ENCODE measurements at regions not wholly inside any gene's neighbourhood (a gene's known extent, or its start where the extent isn't known, plus 50 kb on each side); places are given as distances from the start of the nearest gene placed in this dataset.

- Mint-ChIP-seq H3K9me3 (ENCODE audit: unreplicated experiment) (peaks cover 1% of the 10 kb centered on the region), H3K4me1 (ENCODE audit: low read depth, unreplicated experiment) (no peaks in the 10 kb centered on the region), H3K27ac (ENCODE audit: unreplicated experiment) (no peak overlapping the region), H3K4me3 (ENCODE audit: unreplicated experiment) (no peak overlapping the region), H3K27me3 (ENCODE audit: low read depth, unreplicated experiment) (peaks cover 5% of the 10 kb centered on the region), H3K36me3 (ENCODE audit: low read depth, unreplicated experiment) (no peaks in the 10 kb centered on the region)
- H3K9me3 ChIP-seq (ENCODE audit: insufficient read depth, low read depth, low read length): no peaks in the 10 kb centered on the region
- no peaks in the 10 kb centered on the region for H3K4me1 ChIP-seq (ENCODE audit: insufficient read depth, low read length)
- peaks cover 6% of the 10 kb centered on the region for H3K27me3 ChIP-seq (ENCODE audit: insufficient read depth, low read length)
- no peak overlapping the region for H3K4me3 ChIP-seq (ENCODE audit: insufficient read depth, low read depth, low read length)
- H2AFZ ChIP-seq (ENCODE audit: low read depth, low read length): no peak overlapping the region
- no peak overlapping the region for H3K9ac ChIP-seq (ENCODE audit: low read length)
- no peaks in the 10 kb centered on the region for H3K36me3 ChIP-seq (ENCODE audit: insufficient read depth, low read length)
- H3K27ac ChIP-seq (ENCODE audit: low read depth, low read length): no peak overlapping the region
- FAIRE-seq (no peak), DNase-seq (ENCODE audit: low read depth) (no peak)
- no peaks in the 10 kb centered on the region for H4K20me1 ChIP-seq (ENCODE audit: insufficient read depth, low read length)
- TF ChIP-seq CTCF (IDR thresholded peaks at IDR 0.05; ENCODE audit: insufficient read depth, low read depth, low read length) (no peak), EZH2 (IDR thresholded peaks at IDR 0.05; ENCODE audit: insufficient read depth, low read length) (no peak)
- no peaks in the 10 kb centered on the region for H3K79me2 ChIP-seq (ENCODE audit: insufficient read depth, low read length)
- H3K4me2 ChIP-seq (ENCODE audit: low read length): no peak overlapping the region
These were observed 109.8 kb upstream of the ZNF516 start for GRCh38 chr18:76604935-76605240.

GRCh38 chr18:76604108-76604934, 109.3 kb upstream of the ZNF516 start:
- no peak overlapping the region for H2AFZ ChIP-seq (ENCODE audit: low read depth, low read length)
- no peak overlapping the region for H3K27ac Mint-ChIP-seq (ENCODE audit: unreplicated experiment)
- DNase-seq (ENCODE audit: low read depth): no peak

More at GRCh38 chr18:76604108-76604934, 109.3 kb upstream of the ZNF516 start:
- Histone ChIP-seq H3K4me1 (ENCODE audit: insufficient read depth, low read length) (no peaks in the 10 kb centered on the region), H4K20me1 (ENCODE audit: insufficient read depth, low read length) (no peaks in the 10 kb centered on the region), H3K27me3 (ENCODE audit: insufficient read depth, low read length) (peaks cover 6% of the 10 kb centered on the region), H3K4me3 (ENCODE audit: insufficient read depth, low read depth, low read length) (no peak overlapping the region), H3K27ac (ENCODE audit: low read depth, low read length) (no peak overlapping the region), H3K36me3 (ENCODE audit: insufficient read depth, low read length) (no peaks in the 10 kb centered on the region), H3K4me2 (ENCODE audit: low read length) (no peak overlapping the region), H3K9ac (ENCODE audit: low read length) (no peak overlapping the region), H3K79me2 (ENCODE audit: insufficient read depth, low read length) (no peaks in the 10 kb centered on the region), H3K9me3 (ENCODE audit: insufficient read depth, low read depth, low read length) (no peaks in the 10 kb centered on the region)
- Mint-ChIP-seq H3K36me3 (ENCODE audit: low read depth, unreplicated experiment) (no peaks in the 10 kb centered on the region), H3K4me3 (ENCODE audit: unreplicated experiment) (no peak overlapping the region), H3K4me1 (ENCODE audit: low read depth, unreplicated experiment) (no peaks in the 10 kb centered on the region), H3K9me3 (ENCODE audit: unreplicated experiment) (peaks cover 1% of the 10 kb centered on the region), H3K27me3 (ENCODE audit: low read depth, unreplicated experiment) (peaks cover 7% of the 10 kb centered on the region)
- no peak for FAIRE-seq
- no peak for TF ChIP-seq CTCF (IDR thresholded peaks at IDR 0.05; ENCODE audit: insufficient read depth, low read depth, low read length)

Measured in astrocyte (in vitro differentiated cells and primary cell).